ENCODE measurements at regions not wholly inside any gene's neighbourhood (a gene's known extent, or its start where the extent isn't known, plus 50 kb on each side); places are given as distances from the start of the nearest gene placed in this dataset.

- Histone ChIP-seq H3K9me1 (ENCODE audit: control insufficient read depth, extremely low read depth, insufficient read depth, low read length) (no peaks in the 10 kb centered on the region), H3K4me1 (ENCODE audit: control insufficient read depth, extremely low read depth, insufficient read depth, low read length) (peaks cover 27% of the 10 kb centered on the region), H3K79me2 (ENCODE audit: control insufficient read depth, insufficient read depth, low read length) (peaks cover 87% of the 10 kb centered on the region), H3K9ac (ENCODE audit: control insufficient read depth, extremely low read depth, insufficient read depth, low read length) (peak overlapping the region; percentile 81), H4K20me1 (ENCODE audit: control insufficient read depth, extremely low read depth, insufficient read depth, low read length) (no peaks in the 10 kb centered on the region), H3K9me3 (ENCODE audit: control insufficient read depth, low read depth, low read length) (no peaks in the 10 kb centered on the region), H2AFZ (ENCODE audit: control insufficient read depth, low read length) (no peak overlapping the region), H3K4me3 (ENCODE audit: control insufficient read depth in 2 of 3, extremely low read depth in 1 of 3, insufficient read depth in 2 of 3, low read depth in 1 of 3, low read length in 3 of 3) (peak overlapping the region; percentile 37 to 67 (median 64)), H3K27ac (ENCODE audit: control insufficient read depth, insufficient read depth, low read length) (peak overlapping the region; percentile 87), H3K36me3 (ENCODE audit: control insufficient read depth in 2 of 2, extremely low read depth in 1 of 2, insufficient read depth in 2 of 2, low read length in 2 of 2) (peaks cover 0 to 10% of the 10 kb centered on the region in 2 experiments), H3K27me3 (ENCODE audit: control insufficient read depth, extremely low read depth, insufficient read depth, low read length) (no peaks in the 10 kb centered on the region), H3K4me2 (ENCODE audit: control insufficient read depth, extremely low read depth, insufficient read depth, low read depth, low read length) (peak overlapping the region; percentile 91)
- no peak for DNase-seq (ENCODE audit: low read depth, low spot score)
- dilution Hi-C loops (cut with MboI; ENCODE audit: extremely low pct_ligation_motif_present, low sequenced_read_pairs), result no loop called here
- TF ChIP-seq EZH2 (IDR thresholded peaks at IDR 0.05; ENCODE audit: low read length) (no peak), CTCF (optimal IDR thresholded peaks at IDR 0.05 in 1 of 3, IDR thresholded peaks at IDR 0.05 in 1 of 3, conservative IDR thresholded peaks at IDR 0.05 in 1 of 3; ENCODE audit: extremely low read depth in 1 of 3, insufficient read depth in 2 of 3, low read length in 3 of 3) (no peak)
- FAIRE-seq, result no peak
These were observed 207.6 kb upstream of the KLF14 start for GRCh38 chr7:130941322-130942210.

DNA sequence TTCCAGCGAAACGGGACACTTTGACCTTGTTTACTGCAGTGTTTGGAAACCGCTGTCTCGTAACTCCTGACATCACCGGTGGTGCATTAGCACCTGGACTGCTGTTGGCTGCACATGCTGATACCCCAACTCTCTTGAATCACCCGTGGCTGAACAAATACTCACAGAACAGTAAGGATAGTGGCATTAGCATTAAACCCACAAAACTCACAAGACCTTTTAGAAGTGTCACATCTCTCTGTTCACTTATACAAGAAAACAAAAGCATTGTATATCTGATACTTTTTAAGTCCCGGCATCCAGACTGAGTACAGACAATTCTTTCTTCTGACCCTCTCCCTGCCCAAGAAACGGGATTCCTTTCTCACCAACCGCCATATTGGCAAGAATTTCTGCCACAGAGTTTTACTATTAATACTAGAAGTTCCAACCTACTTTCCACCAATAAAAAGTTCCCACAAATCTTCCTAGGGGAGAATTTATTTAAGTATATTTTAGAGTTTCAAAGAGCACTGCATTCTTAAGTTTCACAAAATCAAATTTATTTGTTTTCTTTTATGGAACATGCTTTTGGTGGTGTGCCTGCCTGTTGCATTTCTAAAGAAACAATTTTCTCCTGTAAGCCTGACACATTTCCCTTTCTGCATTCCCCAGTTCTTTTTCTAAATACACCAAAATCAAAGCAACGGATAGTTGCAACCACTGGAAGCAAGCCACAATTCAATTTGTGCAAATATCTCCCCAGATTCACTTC is 208.4 kb upstream of the KLF14 start:
- peaks cover 85% of the 10 kb centered on the region for H3K79me2 ChIP-seq (ENCODE audit: control insufficient read depth, insufficient read depth, low read length)
- FAIRE-seq, result peak; percentile 32
- dilution Hi-C loops (cut with MboI; ENCODE audit: extremely low pct_ligation_motif_present, low sequenced_read_pairs), result no loop called here
- no peak for TF ChIP-seq EZH2 (IDR thresholded peaks at IDR 0.05; ENCODE audit: low read length)
- TF ChIP-seq CTCF (optimal IDR thresholded peaks at IDR 0.05 in 1 of 3, IDR thresholded peaks at IDR 0.05 in 1 of 3, conservative IDR thresholded peaks at IDR 0.05 in 1 of 3; ENCODE audit: extremely low read depth in 1 of 3, insufficient read depth in 2 of 3, low read length in 3 of 3), result no peak
- no peaks in the 10 kb centered on the region for H4K20me1 ChIP-seq (ENCODE audit: control insufficient read depth, extremely low read depth, insufficient read depth, low read length)
- H3K4me3 ChIP-seq (ENCODE audit: control insufficient read depth in 2 of 3, extremely low read depth in 1 of 3, insufficient read depth in 2 of 3, low read depth in 1 of 3, low read length in 3 of 3), result peak overlapping the region in 2 of 3 experiments; percentile 70 to 73
- peak overlapping the region; percentile 81 for H3K9ac ChIP-seq (ENCODE audit: control insufficient read depth, extremely low read depth, insufficient read depth, low read length)
- peaks cover 0 to 10% of the 10 kb centered on the region in 2 experiments for H3K36me3 ChIP-seq (ENCODE audit: control insufficient read depth in 2 of 2, extremely low read depth in 1 of 2, insufficient read depth in 2 of 2, low read length in 2 of 2)
- no peaks in the 10 kb centered on the region for H3K9me1 ChIP-seq (ENCODE audit: control insufficient read depth, extremely low read depth, insufficient read depth, low read length)
- DNase-seq (ENCODE audit: low read depth, low spot score), result no peak
- no peak overlapping the region for H2AFZ ChIP-seq (ENCODE audit: control insufficient read depth, low read length)
- peak overlapping the region; percentile 87 for H3K27ac ChIP-seq (ENCODE audit: control insufficient read depth, insufficient read depth, low read length)
- H3K9me3 ChIP-seq (ENCODE audit: control insufficient read depth, low read depth, low read length), result no peaks in the 10 kb centered on the region
- peak overlapping the region; percentile 91 for H3K4me2 ChIP-seq (ENCODE audit: control insufficient read depth, extremely low read depth, insufficient read depth, low read depth, low read length)
- H3K4me1 ChIP-seq (ENCODE audit: control insufficient read depth, extremely low read depth, insufficient read depth, low read length), result peaks cover 27% of the 10 kb centered on the region
- H3K27me3 ChIP-seq (ENCODE audit: control insufficient read depth, extremely low read depth, insufficient read depth, low read length), result no peaks in the 10 kb centered on the region

All from keratinocyte (primary cell).